Coronary artery (tissue), 2 donors: ENCODE measurements at regions not wholly inside any gene's neighbourhood (a gene's known extent, or its start where the extent isn't known, plus 50 kb on each side); places are given as distances from the start of the nearest gene placed in this dataset.
"Not testable (repeated sequence)": the region's sequence is repeated elsewhere in the genome, so short reads cannot be mapped to it uniquely, and the experiment has no call there.

Source experiments
- DNase-seq: peaks from one replicate; pipeline ENCODE4 v3.0.0-alpha.2; 2017; ENCODE audit warnings: low spot score
- H3K27ac ChIP-seq, 2 donors: fragments of 200-600 bp; sonication (generic); one replicate each; pipeline ENCODE4 v1.5.1; 2016 to 2019
- H3K4me3 ChIP-seq: fragments of 200-600 bp; sonication (generic); 2 replicates; pipeline ENCODE4 v1.5.1; 2016; ENCODE audit warnings: mild to moderate bottlenecking, moderate library complexity
- TF ChIP-seq, protein P1 (sequence below): fragments of 200-600 bp; sonication (generic); IDR thresholded peaks from one replicate; pipeline ENCODE4 v1.5.1; 2019; ENCODE audit warnings: antibody characterized with exemption

DNA sequence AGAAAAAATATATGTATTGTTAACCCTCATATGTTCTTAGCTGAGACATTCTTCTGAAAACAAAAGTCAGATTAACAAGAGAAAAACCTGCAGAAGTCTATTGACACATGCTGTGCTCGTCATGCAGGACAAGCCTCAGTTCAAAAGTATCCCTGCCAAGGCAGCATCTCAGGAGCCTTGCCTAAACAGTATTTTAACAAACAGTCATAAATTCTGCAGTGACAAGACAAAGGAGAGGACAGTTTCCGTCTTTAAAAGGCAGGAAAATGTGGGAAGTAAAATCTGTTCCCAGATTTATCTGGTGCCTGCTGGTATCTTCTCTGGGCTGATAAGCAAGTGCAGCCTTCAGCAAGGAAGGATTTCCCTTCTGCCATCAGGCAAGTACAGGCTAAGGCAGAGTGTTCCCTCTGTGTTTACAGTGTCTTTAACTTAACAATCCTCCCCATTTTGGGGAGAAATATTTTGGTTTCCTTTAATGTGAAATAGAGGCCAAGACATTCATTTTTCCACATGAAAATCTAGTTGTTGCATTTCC, 480.2 kb upstream of the CCDC196 start:
- H3K27ac ChIP-seq = no peak overlapping the region
- H3K4me3 ChIP-seq = no peak overlapping the region
- DNase-seq = no peak
- TF ChIP-seq, protein P1, sequence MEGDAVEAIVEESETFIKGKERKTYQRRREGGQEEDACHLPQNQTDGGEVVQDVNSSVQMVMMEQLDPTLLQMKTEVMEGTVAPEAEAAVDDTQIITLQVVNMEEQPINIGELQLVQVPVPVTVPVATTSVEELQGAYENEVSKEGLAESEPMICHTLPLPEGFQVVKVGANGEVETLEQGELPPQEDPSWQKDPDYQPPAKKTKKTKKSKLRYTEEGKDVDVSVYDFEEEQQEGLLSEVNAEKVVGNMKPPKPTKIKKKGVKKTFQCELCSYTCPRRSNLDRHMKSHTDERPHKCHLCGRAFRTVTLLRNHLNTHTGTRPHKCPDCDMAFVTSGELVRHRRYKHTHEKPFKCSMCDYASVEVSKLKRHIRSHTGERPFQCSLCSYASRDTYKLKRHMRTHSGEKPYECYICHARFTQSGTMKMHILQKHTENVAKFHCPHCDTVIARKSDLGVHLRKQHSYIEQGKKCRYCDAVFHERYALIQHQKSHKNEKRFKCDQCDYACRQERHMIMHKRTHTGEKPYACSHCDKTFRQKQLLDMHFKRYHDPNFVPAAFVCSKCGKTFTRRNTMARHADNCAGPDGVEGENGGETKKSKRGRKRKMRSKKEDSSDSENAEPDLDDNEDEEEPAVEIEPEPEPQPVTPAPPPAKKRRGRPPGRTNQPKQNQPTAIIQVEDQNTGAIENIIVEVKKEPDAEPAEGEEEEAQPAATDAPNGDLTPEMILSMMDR = no peak

DNA sequence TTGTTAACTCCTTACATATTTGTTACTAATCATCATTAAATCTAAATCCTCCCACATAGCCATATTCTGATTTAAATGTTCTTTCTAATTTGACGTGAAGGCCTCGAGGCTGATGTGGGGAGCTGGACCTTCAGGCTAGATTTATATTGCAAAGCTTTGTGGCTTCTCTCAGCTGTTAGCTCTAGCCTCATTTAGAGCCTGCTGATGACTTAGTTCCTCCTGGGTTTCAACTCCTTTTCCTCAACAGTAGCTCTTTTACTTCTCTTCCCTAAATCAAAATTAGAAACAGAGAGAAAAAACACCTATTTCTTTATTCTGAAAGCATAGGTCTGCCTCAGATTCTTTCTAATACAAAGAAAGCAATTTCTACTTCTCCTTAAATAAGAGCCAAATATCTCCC, 477.5 kb upstream of the CCDC196 start:
- TF ChIP-seq, protein P1 = no peak
- no peak for DNase-seq
- Histone ChIP-seq H3K4me3 (no peak overlapping the region), H3K27ac (no peak overlapping the region)

DNA sequence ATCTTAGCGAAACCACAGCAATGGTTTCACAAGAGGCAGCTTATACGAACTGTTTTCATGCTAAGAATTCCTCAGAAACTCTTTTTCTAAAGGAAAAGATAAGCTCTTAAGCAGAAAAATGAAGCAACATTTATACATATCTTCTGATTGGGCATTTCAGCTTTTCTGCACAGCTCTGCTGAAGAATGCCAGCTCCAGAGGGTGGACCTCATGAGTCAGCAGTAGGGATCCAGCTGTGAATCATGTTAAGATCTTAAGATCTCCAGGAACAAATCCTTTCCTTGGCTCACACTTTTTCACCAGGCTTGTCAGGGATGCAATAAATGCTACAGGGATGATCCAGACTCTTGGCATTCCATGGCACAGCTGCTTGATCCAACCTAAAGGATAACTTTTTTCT, 477.1 kb upstream of the CCDC196 start:
- no peak overlapping the region for H3K27ac ChIP-seq
- H3K4me3 ChIP-seq = no peak overlapping the region
- DNase-seq = no peak
- TF ChIP-seq, protein P1 = no peak

DNA sequence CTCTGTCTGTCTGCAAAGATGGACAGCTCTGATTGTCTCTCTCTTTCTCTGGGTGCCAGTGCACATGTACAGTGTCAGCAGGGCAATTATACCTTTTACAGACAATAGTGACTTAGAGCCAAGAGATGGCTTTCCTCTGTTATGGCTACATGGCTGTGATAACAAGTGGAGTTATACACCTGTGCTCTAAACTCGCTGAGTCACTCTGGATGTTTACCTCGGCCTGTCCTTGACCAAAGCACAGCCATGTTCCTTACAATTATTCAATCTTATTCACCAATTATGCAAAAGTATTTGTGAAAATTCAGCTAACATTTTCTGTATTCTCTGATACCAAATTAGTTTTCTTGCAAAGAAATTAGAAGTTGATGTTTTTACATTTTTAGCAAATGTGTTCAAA, 475.5 kb upstream of the CCDC196 start:
- DNase-seq = no peak
- TF ChIP-seq, protein P1 = no peak
- no peak overlapping the region for H3K27ac ChIP-seq
- H3K4me3 ChIP-seq = no peak overlapping the region

DNA sequence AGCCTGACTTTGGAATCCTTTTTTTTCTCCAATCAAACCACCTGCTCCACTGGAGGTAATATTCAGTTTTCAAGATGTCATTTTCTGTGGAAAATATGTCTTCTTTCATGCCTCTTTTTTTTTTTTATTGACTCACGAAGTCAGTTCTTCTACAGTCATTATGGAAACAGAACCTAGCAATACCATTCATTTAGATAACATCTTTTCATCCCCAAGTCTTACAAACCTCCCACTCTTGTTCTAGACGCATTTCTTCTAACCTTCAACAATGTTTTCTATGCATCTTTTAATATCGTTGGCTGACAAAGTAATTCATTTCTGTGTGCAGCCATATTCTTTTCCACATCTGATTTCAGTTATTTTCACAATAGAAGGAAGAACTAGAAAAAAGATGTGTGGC, 474.3 kb upstream of the CCDC196 start:
- DNase-seq = no peak
- TF ChIP-seq, protein P1 = no peak
- no peak overlapping the region for H3K4me3 ChIP-seq
- no peak overlapping the region for H3K27ac ChIP-seq

DNA sequence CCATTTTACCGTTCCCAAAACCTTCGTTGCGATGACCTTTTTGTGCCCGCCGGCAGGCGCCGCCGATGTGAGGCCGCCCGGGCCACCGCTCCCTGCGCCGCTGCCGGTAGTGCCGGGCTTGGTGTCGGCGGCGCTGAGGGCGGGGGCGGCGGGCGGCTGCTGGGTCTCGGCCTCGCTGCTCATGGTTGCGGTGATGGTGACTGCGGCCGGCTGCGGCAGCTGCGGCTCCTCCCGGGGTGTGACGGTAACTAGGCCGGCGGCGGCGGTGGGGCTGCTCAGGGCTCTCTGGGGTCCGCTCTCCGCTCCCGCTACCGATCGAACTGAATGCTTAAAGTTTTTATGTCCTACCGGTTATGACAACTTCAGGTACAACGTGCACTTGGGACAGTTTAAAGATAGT, 472.6 kb upstream of the CCDC196 start:
- H3K27ac ChIP-seq, DNase-seq, H3K4me3 ChIP-seq: not testable (repeated sequence)

DNA sequence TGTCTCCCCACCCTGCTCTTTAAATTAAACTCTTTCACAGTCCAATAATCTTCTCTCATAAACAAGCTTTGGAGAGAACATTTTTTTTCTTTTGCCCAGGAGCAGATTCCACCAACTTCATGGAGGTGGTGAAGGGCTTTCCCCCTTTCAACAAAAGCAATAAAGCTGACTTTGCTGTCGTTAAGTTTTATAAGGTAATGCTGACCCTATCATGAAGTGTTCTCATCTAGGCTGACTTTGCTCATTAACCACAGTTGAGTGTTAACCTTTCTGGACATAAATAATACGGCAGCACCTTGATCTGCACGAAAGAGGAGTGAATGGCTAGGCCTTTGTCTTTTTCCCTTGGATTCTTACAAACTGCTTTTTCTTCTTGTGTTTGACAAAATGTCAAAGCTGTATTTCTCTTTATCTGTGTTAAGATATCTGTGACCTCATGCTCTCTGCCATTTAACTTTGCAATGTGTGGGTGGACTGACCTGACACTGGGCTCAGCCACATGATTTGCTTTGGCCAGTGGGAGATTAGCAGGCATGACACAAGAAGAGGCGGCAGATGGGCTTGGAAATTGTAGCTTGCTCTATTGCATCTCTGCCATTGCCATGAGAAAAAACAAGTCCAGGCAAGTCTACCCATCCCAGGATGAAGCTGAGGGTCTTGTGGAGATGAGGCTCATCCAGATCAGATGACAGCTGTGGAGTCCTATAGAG, 470.9 kb upstream of the CCDC196 start:
- DNase-seq = no peak
- Histone ChIP-seq H3K27ac (no peak overlapping the region), H3K4me3 (no peak overlapping the region)
- TF ChIP-seq, protein P1 = no peak
